ENCODE measurements at regions not wholly inside any gene's neighbourhood (a gene's known extent, or its start where the extent isn't known, plus 50 kb on each side); places are given as distances from the start of the nearest gene placed in this dataset.

- peak in 2 of 3 experiments; percentile 24 to 37 for TF ChIP-seq CTCF (optimal IDR thresholded peaks at IDR 0.05 in 1 of 3, IDR thresholded peaks at IDR 0.05 in 1 of 3, conservative IDR thresholded peaks at IDR 0.05 in 1 of 3; ENCODE audit: extremely low read depth in 1 of 3, insufficient read depth in 2 of 3, low read length in 3 of 3)
- TF ChIP-seq EZH2 (IDR thresholded peaks at IDR 0.05; ENCODE audit: low read length), result no peak
Measured at GRCh38 chr4:104015680-104016079, 295.9 kb upstream of the TACR3 start.
